Endometrium (tissue), 2 donors: ENCODE measurements at regions not wholly inside any gene's neighbourhood (a gene's known extent, or its start where the extent isn't known, plus 50 kb on each side); places are given as distances from the start of the nearest gene placed in this dataset.
"Not testable (repeated sequence)": the region's sequence is repeated elsewhere in the genome, so short reads cannot be mapped to it uniquely, and the experiment has no call there.

Experiments used
- FAIRE-seq: peaks from 2 replicates; lab custom pipeline; 2012; peaks lifted over from hg19 to GRCh38; lab: Jason Lieb, UNC
- donor health status: control.
- donor health status: control.

DNA sequence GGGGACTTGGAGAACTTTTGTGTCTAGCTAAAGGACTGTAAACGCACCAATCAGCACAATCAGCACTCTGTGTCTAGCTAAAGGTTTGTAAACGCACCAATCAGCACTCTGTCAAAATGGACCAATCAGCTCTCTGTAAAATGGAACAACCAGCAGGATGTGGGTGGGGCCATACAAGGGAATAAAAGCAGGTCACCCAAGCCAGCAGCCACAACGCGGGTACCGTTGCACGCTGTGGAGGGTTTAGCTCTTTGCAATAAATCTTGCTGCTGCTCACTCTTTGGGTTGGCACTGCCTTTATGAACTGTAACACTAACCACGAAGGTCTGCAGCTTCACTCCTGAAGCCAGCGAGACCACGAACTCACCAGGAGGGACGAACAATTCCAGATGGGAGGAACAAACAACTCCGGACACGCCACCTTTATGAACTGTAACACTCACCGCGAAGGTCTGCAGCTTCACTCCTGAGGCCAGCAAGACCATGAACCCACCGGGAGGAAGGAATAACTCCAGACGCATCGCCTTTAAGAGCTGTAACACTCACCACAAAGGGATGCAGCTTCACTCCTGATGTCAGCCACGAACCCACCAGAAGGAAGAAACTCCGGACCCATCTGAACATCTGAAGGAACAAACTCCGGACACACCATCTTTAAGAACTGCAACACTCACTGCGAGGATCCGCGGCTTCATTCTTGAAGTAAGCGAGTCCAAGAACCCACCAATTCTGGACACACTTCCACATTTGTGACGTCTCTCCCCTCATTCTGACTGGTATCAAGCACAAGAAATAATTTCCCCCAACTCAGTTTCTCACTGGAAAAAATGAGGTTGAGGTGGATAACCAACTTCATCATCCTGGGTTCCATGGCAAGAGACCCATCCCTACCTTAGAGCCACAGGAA is 227.3 kb upstream of the AMIGO2 start:
- FAIRE-seq, result not testable (repeated sequence)

DNA sequence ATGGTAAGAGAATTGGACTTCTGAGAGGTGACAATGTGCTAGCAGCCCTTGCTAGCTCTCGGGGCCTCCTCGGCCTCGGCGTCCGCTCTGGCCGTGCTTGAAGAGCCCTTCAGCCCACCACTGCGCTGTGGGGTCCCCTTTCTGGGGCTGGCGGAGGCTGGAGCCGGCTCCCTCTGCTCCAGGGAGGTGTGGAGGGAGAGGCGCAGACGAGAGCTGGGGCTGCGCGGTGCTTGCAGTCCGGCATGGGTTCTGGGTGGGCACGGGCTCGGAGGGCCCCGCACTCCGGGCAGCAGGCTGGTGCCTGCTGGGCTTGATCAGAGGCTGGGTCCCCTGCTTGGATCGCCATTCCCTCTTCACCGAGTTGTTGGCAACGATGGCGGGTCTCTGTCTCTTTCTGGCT is 226.4 kb upstream of the AMIGO2 start:
- FAIRE-seq, result no peak

DNA sequence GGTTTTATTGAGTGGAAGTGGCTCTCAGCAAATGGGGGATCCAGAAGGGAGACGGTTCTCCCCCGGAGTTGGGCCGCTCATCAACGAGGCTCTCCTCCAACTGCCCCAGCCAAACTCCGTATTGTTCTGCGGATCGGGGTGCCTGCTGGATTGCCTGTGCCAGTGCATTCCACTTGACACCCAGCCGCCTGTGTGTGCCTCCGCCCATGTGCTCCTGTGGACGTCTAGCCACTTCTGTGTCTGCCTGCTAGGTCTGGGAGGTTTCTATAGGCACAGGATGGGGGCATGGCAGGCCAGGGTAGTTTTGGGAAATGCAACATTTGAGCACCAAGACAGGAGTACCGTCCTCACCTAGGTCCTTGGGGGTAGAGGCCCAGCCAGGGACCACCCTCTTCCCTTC is 225.7 kb upstream of the AMIGO2 start:
- no peak for FAIRE-seq

DNA sequence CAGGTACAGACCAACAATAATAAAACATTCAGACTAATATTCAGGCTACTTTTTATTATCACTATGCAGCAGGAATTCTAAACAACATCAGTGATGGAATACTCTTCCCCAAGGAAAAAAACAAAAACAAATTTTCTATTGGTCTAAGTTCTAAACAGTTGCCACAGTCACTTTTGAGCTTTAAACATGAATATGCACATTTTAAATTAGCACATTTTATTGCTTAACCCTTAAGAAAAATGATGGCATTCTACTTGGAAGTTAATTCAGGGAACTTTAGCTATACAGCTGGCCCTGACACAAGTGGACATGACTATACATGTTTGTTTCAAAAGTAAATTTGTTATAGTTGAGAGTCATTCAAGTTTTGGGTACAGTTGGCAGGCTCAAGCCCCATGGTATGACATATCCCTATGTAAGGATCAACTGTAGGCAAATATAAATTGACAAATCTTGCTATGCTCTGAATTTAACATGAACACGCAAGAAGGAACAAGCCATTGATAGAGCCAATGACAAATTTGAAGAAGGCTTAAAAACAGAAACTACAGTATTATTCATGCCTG is 224.3 kb upstream of the AMIGO2 start:
- FAIRE-seq, result no peak

DNA sequence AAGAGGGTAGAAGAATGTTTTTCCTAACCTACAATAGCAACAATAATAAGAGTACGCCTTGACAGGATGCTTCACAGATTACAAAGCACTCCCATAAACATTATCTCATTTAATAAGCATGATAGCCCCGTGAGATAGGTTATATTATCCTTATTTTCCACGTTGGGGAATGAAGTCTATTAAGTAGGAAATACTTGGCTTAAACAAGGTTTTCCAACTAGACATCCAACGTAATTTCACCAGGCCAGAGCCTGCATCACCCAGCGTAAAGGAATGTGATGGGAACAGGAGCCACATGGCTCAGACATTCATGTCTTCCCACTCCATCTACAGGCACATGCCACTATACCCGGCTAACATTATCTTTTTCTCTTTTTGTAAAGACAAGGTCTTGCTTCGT is 223.4 kb upstream of the AMIGO2 start:
- no peak for FAIRE-seq

DNA sequence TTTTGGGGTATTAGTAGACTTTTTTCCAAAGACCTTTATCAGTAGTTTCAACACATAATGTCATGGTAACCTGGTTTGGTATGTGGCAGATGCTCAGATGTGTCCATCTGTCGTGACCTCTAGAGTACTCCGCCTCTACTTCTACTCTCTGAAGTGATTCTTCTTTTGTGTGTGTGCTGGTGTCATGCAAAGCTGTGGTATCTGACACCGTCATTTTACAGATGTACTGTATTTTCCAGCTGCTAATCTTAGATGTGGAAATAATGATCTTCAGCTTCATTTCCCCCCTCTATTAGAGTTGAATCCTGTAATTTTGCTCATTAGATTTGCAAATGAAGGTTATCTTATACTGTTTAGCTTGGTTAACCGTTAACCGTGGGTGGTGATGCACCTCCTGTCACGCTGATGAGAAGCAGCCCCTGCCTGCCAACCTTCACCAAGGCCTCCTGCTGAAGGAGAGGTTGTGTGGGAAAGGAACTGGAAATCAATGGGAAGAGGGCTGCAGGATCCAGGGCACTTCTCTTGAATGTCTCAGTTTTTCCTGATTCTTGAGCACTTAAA is 222.4 kb upstream of the AMIGO2 start:
- FAIRE-seq, result no peak

DNA sequence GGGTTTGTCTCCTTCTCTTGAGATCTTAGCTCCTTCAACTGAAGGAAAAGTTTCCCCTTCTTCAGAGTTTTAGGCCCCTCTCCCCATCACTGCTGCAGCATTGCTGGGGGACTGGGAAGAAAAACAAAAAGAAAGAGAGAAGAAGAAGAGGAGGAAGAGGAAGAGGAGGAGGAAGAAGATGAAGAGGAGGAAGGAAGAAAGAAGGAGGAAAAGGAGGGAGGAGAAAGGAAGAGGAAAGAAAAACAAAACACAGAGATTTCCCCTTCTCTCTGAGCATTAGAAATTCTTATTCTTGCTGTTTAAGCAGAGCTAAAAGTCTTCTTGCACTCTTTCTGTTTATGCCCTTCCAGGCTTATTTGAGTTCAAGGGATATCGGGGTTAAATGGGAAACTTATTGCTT is 219.8 kb upstream of the AMIGO2 start:
- FAIRE-seq, result no peak

DNA sequence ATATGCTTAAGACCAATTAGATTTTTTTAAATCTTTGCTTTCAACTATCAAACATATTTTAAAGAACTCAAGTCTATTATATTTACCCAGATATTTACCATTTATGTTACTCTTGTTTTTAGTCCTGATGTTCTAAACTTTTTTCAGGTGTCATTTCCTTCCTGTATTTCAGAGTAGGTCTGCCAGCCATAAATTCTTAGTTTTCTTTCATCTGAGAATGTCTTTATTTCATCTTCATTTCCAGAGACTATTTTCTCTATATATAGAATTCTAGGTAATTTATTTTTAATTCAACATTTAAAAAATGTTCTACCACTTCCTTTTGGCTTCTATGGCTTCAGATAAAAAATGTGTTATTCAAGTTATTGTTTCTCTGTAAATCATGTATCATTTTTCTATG is 218.2 kb upstream of the AMIGO2 start:
- peak; percentile 29 for FAIRE-seq

DNA sequence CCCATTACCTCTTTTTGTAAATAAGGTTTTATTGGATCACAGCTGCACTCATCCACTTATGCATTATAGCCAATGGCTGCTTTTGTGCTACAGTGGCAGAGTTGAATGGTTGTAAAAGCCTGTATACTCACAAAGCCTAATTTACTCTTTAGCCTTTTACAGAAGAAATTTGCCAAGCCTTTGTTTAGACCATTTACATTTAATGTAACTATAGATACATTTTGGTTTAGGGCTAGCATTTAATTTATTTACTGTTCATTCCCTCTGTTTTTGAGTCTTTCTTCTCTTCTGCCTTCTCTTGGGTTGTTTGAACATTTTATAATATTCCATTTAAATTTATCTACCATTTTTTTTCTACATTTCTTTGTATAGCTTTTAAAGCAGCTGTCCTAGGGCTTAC is 217.1 kb upstream of the AMIGO2 start:
- no peak for FAIRE-seq

DNA sequence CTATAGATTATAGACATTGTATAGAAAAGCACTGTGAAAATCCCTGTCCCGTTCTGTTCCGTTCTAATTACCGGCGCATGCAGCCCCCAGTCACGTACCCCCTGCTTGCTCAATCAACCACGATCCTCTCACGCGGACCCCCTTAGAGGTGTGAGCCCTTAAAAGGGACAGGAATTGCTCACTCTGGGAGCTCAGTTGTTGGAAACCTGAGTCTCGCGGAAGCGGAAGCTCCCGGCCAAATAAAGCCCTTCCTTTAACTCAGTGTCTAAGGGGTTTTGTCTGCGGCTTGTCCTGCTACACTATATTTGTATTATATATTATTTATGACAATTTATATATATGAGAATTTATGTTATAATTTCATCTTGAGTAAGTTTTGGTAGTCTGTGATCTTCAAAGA is 213.6 kb upstream of the AMIGO2 start:
- FAIRE-seq, result no peak

DNA sequence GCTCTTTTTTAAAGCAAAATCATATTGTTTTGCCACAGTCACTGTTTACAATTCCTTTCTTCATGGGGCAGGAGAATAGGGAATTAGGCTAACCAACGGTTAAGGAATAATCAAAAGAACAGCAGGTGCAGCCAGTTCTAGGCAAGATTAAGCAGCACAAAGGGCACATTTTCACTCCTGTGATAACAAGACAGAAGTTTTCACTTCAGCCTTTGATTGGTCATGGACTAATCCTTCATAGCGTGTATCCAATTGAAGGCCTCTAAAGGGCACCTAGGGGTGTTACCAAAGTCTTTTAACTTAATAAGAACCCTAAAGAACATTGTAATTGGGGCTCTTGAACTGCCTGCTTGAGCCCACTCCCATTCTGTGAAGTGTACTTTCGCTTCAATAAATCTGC is 206.9 kb upstream of the AMIGO2 start:
- no peak for FAIRE-seq
